Peyer's patch (tissue), 4 donors: ENCODE measurements at regions not wholly inside any gene's neighbourhood (a gene's known extent, or its start where the extent isn't known, plus 50 kb on each side); places are given as distances from the start of the nearest gene placed in this dataset.

Experiments used
- DNase-seq, 3 donors: peaks; one replicate each; pipeline ENCODE4 v3.0.0-alpha.2; 2017 to 2019
- H3K27ac ChIP-seq, 4 donors: fragments of 200-600 bp; sonication (generic); one replicate each; pipeline ENCODE4 v1.5.1; 2016 to 2019
- H3K27me3 ChIP-seq, 2 donors: fragments of 200-600 bp; sonication (generic); one replicate each; pipeline ENCODE4 v1.5.1; 2019
- H3K36me3 ChIP-seq, 3 donors: fragments of 200-600 bp; sonication (generic); one replicate each; pipeline ENCODE4 v1.5.1; 2016 to 2019
- H3K4me1 ChIP-seq, 4 donors: fragments of 200-600 bp; sonication (generic); one replicate each; pipeline ENCODE4 v1.5.1; 2016 to 2019
- H3K4me3 ChIP-seq, 4 donors: fragments of 200-600 bp; sonication (generic); 1 replicate in 3 of 4; 2 replicates in 1 of 4; pipeline ENCODE4 v1.5.1; 2016 to 2019; ENCODE audit warnings: mild to moderate bottlenecking in 1 of 4
- H3K9me3 ChIP-seq, 4 donors: fragments of 200-600 bp; sonication (generic); one replicate each; pipeline ENCODE4 v1.5.1; 2016 to 2019; ENCODE audit warnings: mild to moderate bottlenecking in 1 of 4
- POLR2A ChIP-seq, 2 donors: fragments of 450-650 bp; IDR thresholded peaks; one replicate each; pipeline ENCODE4 v1.5.1; 2017; ENCODE audit warnings: antibody characterized with exemption in 2 of 2, mild to moderate bottlenecking in 2 of 2, moderate library complexity in 2 of 2
- TF ChIP-seq, protein P1 (sequence below), 6 experiments: fragments of 450-650 bp in 4 of 6; fragments of 200-600 bp in 2 of 6; sonication (generic) in 1 of 6; IDR thresholded peaks; one replicate each; pipeline ENCODE4 v1.5.1; 2017 to 2019; ENCODE audit warnings: antibody characterized with exemption in 6 of 6, mild to moderate bottlenecking in 3 of 6, moderate library complexity in 1 of 6

DNA sequence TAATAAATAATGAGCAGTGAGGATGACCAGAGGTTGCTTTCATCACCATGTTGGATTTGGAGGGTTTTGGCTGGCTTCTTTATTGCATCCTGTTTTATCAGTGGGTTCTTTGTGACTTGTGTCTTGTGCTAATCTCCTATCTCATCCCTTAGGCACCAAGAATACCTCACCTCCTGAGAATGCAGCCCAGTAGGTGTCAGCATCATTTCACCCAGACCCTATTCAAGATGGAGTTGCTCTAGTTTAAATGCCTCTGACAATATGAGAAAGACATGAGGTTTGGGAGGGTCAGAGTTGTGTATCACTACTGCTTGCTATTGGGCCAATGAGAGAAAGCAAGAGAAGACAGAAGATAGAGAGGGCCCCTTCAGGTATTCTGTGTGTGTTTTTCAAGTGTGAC, 592.2 kb downstream of the ETNK1 start:
- DNase-seq, result no peak
- Histone ChIP-seq H3K4me1 (no peaks in the 10 kb centered on the region), H3K4me3 (no peak overlapping the region), H3K27me3 (no peaks in the 10 kb centered on the region), H3K27ac (no peak overlapping the region), H3K9me3 (peaks cover 0 to 7% (median 3%) of the 10 kb centered on the region in 4 donors), H3K36me3 (no peaks in the 10 kb centered on the region)
- TF ChIP-seq POLR2A (IDR thresholded peaks at IDR 0.05), result no peak
- TF ChIP-seq, protein P1, sequence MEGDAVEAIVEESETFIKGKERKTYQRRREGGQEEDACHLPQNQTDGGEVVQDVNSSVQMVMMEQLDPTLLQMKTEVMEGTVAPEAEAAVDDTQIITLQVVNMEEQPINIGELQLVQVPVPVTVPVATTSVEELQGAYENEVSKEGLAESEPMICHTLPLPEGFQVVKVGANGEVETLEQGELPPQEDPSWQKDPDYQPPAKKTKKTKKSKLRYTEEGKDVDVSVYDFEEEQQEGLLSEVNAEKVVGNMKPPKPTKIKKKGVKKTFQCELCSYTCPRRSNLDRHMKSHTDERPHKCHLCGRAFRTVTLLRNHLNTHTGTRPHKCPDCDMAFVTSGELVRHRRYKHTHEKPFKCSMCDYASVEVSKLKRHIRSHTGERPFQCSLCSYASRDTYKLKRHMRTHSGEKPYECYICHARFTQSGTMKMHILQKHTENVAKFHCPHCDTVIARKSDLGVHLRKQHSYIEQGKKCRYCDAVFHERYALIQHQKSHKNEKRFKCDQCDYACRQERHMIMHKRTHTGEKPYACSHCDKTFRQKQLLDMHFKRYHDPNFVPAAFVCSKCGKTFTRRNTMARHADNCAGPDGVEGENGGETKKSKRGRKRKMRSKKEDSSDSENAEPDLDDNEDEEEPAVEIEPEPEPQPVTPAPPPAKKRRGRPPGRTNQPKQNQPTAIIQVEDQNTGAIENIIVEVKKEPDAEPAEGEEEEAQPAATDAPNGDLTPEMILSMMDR (IDR thresholded peaks at IDR 0.05), result no peak

GRCh38 chr12:23217667-23218066, 592.7 kb downstream of the ETNK1 start:
- Histone ChIP-seq H3K4me1 (no peaks in the 10 kb centered on the region), H3K27ac (no peak overlapping the region), H3K9me3 (peaks cover 0 to 7% (median 3%) of the 10 kb centered on the region in 4 donors), H3K27me3 (no peaks in the 10 kb centered on the region), H3K4me3 (no peak overlapping the region), H3K36me3 (no peaks in the 10 kb centered on the region)
- DNase-seq, result no peak
- no peak for TF ChIP-seq POLR2A (IDR thresholded peaks at IDR 0.05)
- TF ChIP-seq, protein P1 (IDR thresholded peaks at IDR 0.05), result no peak

GRCh38 chr12:23221066-23221465, 596.1 kb downstream of the ETNK1 start:
- H3K27me3 ChIP-seq, result no peaks in the 10 kb centered on the region
- H3K4me1 ChIP-seq, result no peaks in the 10 kb centered on the region
- H3K27ac ChIP-seq, result no peak overlapping the region
- TF ChIP-seq, protein P1 (IDR thresholded peaks at IDR 0.05), result peak in 2 of 6 experiments; percentile 18 to 32
- TF ChIP-seq POLR2A (IDR thresholded peaks at IDR 0.05), result no peak
- DNase-seq, result no peak
- peaks cover 0 to 2% (median 0%) of the 10 kb centered on the region in 4 donors for H3K9me3 ChIP-seq
- no peak overlapping the region for H3K4me3 ChIP-seq
- H3K36me3 ChIP-seq, result no peaks in the 10 kb centered on the region

DNA sequence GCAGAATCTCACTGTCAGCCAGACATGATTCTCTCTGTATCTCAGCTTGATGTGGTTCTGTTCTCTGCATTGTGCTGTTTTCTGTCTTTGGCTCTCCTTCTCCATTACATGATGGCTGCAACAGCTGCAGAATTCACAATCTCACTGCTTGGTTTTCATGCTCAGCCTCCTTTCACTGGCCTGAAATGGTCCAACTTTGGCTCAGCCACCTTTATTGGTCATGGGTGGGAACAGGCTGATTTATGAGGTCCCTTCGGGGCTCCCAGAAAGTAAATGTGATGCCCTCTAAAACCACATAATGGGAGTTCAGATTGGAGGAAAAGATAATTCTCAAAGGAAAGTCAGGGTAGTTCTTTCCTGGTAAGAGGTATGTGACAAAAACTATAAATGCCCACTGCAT, 597.0 kb downstream of the ETNK1 start:
- no peak for DNase-seq
- no peaks in the 10 kb centered on the region for H3K4me1 ChIP-seq
- H3K27ac ChIP-seq, result no peak overlapping the region
- no peak for TF ChIP-seq POLR2A (IDR thresholded peaks at IDR 0.05)
- TF ChIP-seq, protein P1 (IDR thresholded peaks at IDR 0.05), result no peak
- H3K9me3 ChIP-seq, result no peaks in the 10 kb centered on the region
- no peaks in the 10 kb centered on the region for H3K27me3 ChIP-seq
- H3K4me3 ChIP-seq, result no peak overlapping the region
- H3K36me3 ChIP-seq, result no peaks in the 10 kb centered on the region

GRCh38 chr12:23222801-23223200, 597.8 kb downstream of the ETNK1 start:
- no peak for TF ChIP-seq POLR2A (IDR thresholded peaks at IDR 0.05)
- TF ChIP-seq, protein P1 (IDR thresholded peaks at IDR 0.05), result no peak
- Histone ChIP-seq H3K27me3 (no peaks in the 10 kb centered on the region), H3K27ac (no peak overlapping the region), H3K4me1 (no peaks in the 10 kb centered on the region), H3K4me3 (no peak overlapping the region), H3K9me3 (no peaks in the 10 kb centered on the region), H3K36me3 (no peaks in the 10 kb centered on the region)
- no peak for DNase-seq

- H3K36me3 ChIP-seq, result no peaks in the 10 kb centered on the region
- no peak overlapping the region for H3K27ac ChIP-seq
- H3K4me1 ChIP-seq, result no peaks in the 10 kb centered on the region
- no peak for DNase-seq
- TF ChIP-seq, protein P1 (IDR thresholded peaks at IDR 0.05), result no peak
- TF ChIP-seq POLR2A (IDR thresholded peaks at IDR 0.05), result no peak
- no peaks in the 10 kb centered on the region for H3K27me3 ChIP-seq
- H3K9me3 ChIP-seq, result no peaks in the 10 kb centered on the region
- H3K4me3 ChIP-seq, result no peak overlapping the region
Measured at GRCh38 chr12:23228101-23228500, 603.1 kb downstream of the ETNK1 start.
